Thyroid gland (tissue), 4 donors: ENCODE measurements at regions not wholly inside any gene's neighbourhood (a gene's known extent, or its start where the extent isn't known, plus 50 kb on each side); places are given as distances from the start of the nearest gene placed in this dataset.

Source experiments
- POLR2A ChIP-seq, 2 donors: fragments of 450-650 bp; IDR thresholded peaks; one replicate each; pipeline ENCODE4 v1.6.1; 2017; ENCODE audit warnings: antibody characterized with exemption in 2 of 2, mild to moderate bottlenecking in 2 of 2, moderate library complexity in 1 of 2
- TF ChIP-seq, protein P1 (sequence below), 6 experiments: fragments of 200-600 bp in 3 of 6; fragments of 450-650 bp in 3 of 6; sonication (generic) in 3 of 6; IDR thresholded peaks; one replicate each; pipeline ENCODE4 v1.5.1; 2016 to 2019; ENCODE audit warnings: antibody characterized with exemption in 6 of 6, mild to moderate bottlenecking in 2 of 6, inconsistent platforms in 1 of 6, moderate library complexity in 1 of 6

DNA sequence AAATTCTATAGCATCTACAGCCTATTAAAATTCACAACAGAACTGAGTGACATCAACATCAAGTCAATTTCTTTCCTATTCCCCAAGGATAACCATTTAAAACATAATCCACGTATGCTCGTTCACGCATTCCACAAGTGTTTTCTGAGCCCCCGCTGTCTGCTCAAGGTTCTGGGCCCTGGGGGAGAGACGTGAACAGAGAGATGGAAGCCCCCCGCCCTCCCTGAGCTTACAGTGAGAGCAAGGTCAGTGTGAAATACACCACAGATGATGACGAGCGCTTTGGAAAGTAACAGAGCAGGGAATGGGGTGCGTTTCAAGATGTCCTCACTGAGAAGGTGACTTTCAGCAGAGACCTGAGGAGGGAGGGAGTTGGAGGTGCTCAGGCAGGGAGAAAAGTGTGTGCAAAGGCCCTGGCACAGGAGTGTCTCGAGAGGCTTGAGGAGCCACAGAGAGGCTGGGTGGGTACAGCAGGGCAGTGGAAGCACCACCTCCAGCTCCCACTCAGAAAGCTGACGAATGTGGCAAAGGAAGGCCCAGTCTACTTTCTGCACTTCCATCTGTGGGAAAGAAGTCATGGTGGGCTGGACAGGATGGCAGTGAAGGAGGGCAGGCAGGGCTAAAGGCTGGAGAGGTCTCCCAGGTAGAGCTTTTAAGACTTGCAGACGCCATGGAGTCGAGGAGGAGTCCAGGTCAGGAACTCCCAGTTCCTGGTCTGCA, 88.3 kb downstream of the DLL1 start:
- TF ChIP-seq, protein P1, sequence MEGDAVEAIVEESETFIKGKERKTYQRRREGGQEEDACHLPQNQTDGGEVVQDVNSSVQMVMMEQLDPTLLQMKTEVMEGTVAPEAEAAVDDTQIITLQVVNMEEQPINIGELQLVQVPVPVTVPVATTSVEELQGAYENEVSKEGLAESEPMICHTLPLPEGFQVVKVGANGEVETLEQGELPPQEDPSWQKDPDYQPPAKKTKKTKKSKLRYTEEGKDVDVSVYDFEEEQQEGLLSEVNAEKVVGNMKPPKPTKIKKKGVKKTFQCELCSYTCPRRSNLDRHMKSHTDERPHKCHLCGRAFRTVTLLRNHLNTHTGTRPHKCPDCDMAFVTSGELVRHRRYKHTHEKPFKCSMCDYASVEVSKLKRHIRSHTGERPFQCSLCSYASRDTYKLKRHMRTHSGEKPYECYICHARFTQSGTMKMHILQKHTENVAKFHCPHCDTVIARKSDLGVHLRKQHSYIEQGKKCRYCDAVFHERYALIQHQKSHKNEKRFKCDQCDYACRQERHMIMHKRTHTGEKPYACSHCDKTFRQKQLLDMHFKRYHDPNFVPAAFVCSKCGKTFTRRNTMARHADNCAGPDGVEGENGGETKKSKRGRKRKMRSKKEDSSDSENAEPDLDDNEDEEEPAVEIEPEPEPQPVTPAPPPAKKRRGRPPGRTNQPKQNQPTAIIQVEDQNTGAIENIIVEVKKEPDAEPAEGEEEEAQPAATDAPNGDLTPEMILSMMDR (IDR thresholded peaks at IDR 0.05), result no peak
- no peak for TF ChIP-seq POLR2A (IDR thresholded peaks at IDR 0.05)
